ENCODE measurements at regions not wholly inside any gene's neighbourhood (a gene's known extent, or its start where the extent isn't known, plus 50 kb on each side); places are given as distances from the start of the nearest gene placed in this dataset.

DNA sequence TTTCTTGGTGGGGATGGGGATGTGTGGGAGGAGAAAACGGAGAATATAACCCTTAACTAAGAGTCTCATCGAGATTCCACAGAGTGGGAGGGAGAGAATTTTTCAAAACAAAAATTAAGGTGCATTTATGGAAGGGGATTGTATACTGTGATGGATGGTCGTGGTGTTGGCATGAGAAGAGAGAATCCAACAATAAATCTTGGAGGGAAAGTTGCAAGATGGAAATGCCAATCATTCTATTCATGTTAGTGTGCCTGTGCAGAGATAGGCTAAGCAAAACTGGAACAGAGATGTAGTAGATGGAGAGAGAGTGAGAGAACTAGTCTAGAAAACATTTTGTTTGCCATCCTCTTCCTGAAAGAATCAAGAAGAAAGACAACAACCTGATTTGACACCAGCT lies 613.1 kb downstream of the EBF1 start:
- H3K79me2 ChIP-seq: no peaks in the 10 kb centered on the region
- no peak overlapping the region for H3K4me3 ChIP-seq
- H2AFZ ChIP-seq: no peak overlapping the region
- no peak overlapping the region for H3K27ac ChIP-seq
- H3K4me1 ChIP-seq (ENCODE audit: insufficient read depth): peaks cover 26% of the 10 kb centered on the region
- TF ChIP-seq, protein P1, sequence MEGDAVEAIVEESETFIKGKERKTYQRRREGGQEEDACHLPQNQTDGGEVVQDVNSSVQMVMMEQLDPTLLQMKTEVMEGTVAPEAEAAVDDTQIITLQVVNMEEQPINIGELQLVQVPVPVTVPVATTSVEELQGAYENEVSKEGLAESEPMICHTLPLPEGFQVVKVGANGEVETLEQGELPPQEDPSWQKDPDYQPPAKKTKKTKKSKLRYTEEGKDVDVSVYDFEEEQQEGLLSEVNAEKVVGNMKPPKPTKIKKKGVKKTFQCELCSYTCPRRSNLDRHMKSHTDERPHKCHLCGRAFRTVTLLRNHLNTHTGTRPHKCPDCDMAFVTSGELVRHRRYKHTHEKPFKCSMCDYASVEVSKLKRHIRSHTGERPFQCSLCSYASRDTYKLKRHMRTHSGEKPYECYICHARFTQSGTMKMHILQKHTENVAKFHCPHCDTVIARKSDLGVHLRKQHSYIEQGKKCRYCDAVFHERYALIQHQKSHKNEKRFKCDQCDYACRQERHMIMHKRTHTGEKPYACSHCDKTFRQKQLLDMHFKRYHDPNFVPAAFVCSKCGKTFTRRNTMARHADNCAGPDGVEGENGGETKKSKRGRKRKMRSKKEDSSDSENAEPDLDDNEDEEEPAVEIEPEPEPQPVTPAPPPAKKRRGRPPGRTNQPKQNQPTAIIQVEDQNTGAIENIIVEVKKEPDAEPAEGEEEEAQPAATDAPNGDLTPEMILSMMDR (IDR thresholded peaks at IDR 0.05; ENCODE audit: poor library complexity): no peak
- TF ChIP-seq EZH2 (IDR thresholded peaks at IDR 0.05; ENCODE audit: borderline replicate concordance) (no peak), EZH2phosphoT487 (IDR thresholded peaks at IDR 0.05; ENCODE audit: low read depth, severe bottlenecking, unreplicated experiment) (no peak)
- no peaks in the 10 kb centered on the region for H3K9me3 ChIP-seq (ENCODE audit: low read depth)
- no peaks in the 10 kb centered on the region for H3K36me3 ChIP-seq (replicated peaks; ENCODE audit: insufficient read depth, low read depth)
- H3K4me2 ChIP-seq: no peak overlapping the region
- H3K9me2 ChIP-seq (replicated peaks; ENCODE audit: insufficient read depth): no peaks in the 10 kb centered on the region
- H3K27me3 ChIP-seq: no peaks in the 10 kb centered on the region
- 88% methylated on average over 3 of the region's 3 CpGs for WGBS (ENCODE audit: low lambda C conversion rate, missing lambda C conversion rate)
- no peak for DNase-seq (ENCODE audit: low spot score)
- no peaks in the 10 kb centered on the region for H4K20me1 ChIP-seq (ENCODE audit: insufficient read depth, poor library complexity, severe bottlenecking)

DNA sequence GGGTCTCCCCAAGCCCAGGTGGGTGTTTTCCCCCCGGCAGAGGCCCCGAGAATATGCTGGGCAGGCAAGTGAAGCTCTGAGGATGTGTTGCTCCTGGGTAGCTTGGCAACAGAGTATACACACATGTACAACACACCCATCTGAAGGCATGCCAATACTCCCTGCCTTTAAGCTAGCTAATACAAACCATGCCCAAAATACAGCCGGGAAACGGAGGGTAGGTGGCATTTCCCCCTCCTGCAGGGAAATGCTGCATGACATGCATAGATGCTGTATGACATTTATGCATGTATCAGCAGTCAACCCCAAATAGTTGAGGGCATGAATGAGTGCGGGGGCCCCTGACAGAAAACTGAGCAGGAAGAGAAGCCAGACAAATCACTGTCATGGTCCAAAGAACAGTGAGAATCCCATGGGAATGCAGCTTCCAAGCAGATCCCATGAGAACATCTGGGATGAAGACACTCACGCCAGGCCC lies 614.1 kb downstream of the EBF1 start:
- H3K27ac ChIP-seq: peak overlapping the region; percentile 61

DNA sequence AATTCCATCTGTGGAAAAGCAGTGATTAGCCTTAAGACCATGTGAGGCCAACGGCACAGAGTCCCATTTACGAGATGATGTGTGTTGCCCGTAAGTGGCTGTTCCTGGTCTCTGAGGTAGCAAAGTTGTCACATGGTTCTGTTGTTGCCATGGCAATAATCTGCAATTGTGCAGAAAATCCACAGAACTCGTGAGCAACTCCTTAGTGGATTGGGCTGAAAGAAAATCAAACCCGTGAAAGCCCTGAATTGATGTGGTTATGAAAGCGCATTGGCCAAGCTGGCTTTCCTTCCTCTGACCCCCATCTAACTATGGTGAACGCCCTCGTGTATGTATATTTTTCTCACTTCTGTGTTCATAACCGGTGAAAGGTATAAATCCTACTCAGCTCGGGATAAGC lies 614.7 kb downstream of the EBF1 start:
- Histone ChIP-seq H3K4me1 (ENCODE audit: insufficient read depth) (peaks cover 31% of the 10 kb centered on the region), H3K27me3 (no peaks in the 10 kb centered on the region), H3K4me2 (no peak overlapping the region), H4K20me1 (ENCODE audit: insufficient read depth, poor library complexity, severe bottlenecking) (no peaks in the 10 kb centered on the region), H3K27ac (peak overlapping the region; percentile 61), H3K9me2 (replicated peaks; ENCODE audit: insufficient read depth) (no peaks in the 10 kb centered on the region), H3K36me3 (replicated peaks; ENCODE audit: insufficient read depth, low read depth) (no peaks in the 10 kb centered on the region), H3K79me2 (no peaks in the 10 kb centered on the region), H2AFZ (no peak overlapping the region), H3K9me3 (ENCODE audit: low read depth) (no peaks in the 10 kb centered on the region), H3K4me3 (no peak overlapping the region)
- TF ChIP-seq EZH2 (IDR thresholded peaks at IDR 0.05; ENCODE audit: borderline replicate concordance): no peak
- DNase-seq (ENCODE audit: low spot score): no peak
- WGBS (ENCODE audit: low lambda C conversion rate, missing lambda C conversion rate): 80% methylated on average over 10 of the region's 10 CpGs

More for the DNA sequence above, 614.1 kb downstream of the EBF1 start:
- Histone ChIP-seq H3K79me2 (no peaks in the 10 kb centered on the region), H3K4me3 (no peak overlapping the region), H3K4me1 (ENCODE audit: insufficient read depth) (peaks cover 26% of the 10 kb centered on the region), H3K27me3 (no peaks in the 10 kb centered on the region), H3K9me3 (ENCODE audit: low read depth) (no peaks in the 10 kb centered on the region), H2AFZ (no peak overlapping the region), H4K20me1 (ENCODE audit: insufficient read depth, poor library complexity, severe bottlenecking) (no peaks in the 10 kb centered on the region), H3K4me2 (no peak overlapping the region), H3K36me3 (replicated peaks; ENCODE audit: insufficient read depth, low read depth) (no peaks in the 10 kb centered on the region), H3K9me2 (replicated peaks; ENCODE audit: insufficient read depth) (no peaks in the 10 kb centered on the region)
- peak; percentile 60 for DNase-seq (ENCODE audit: low spot score)
- TF ChIP-seq EZH2 (IDR thresholded peaks at IDR 0.05; ENCODE audit: borderline replicate concordance): no peak
- WGBS (ENCODE audit: low lambda C conversion rate, missing lambda C conversion rate): 86% methylated on average over 6 of the region's 6 CpGs

DNA sequence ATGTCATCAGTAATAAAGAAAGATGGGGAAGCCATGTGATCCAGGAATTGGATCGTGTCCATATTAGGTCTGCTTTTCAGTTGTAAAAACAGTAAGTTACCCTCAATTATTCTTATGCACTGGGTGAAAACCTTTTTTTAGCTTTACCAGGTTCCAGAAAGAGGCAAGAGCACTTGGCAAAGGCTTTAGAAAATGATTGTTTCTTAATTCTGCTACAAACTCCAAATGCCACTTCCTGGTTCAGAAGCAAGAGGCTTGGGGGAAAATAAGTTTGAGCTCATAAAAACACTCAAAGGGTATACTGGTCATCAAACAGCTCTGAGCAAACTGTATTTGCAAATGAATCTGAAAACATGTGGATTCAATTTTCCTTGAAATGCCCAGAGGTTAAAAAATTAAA lies 615.6 kb downstream of the EBF1 start:
- peak overlapping the region; percentile 46 for H3K4me2 ChIP-seq
- 63% methylated on average over 1 of the region's 1 CpG for WGBS (ENCODE audit: low lambda C conversion rate, missing lambda C conversion rate)
- H3K9me3 ChIP-seq (ENCODE audit: low read depth): no peaks in the 10 kb centered on the region
- no peaks in the 10 kb centered on the region for H4K20me1 ChIP-seq (ENCODE audit: insufficient read depth, poor library complexity, severe bottlenecking)
- H3K4me3 ChIP-seq: no peak overlapping the region
- peak; percentile 11 for DNase-seq (ENCODE audit: low spot score)
- H3K79me2 ChIP-seq: no peaks in the 10 kb centered on the region
- H3K27ac ChIP-seq: peak overlapping the region; percentile 61
- peaks cover 33% of the 10 kb centered on the region for H3K4me1 ChIP-seq (ENCODE audit: insufficient read depth)
- no peak overlapping the region for H2AFZ ChIP-seq
- no peaks in the 10 kb centered on the region for H3K27me3 ChIP-seq
- H3K9me2 ChIP-seq (replicated peaks; ENCODE audit: insufficient read depth): no peaks in the 10 kb centered on the region
- no peaks in the 10 kb centered on the region for H3K36me3 ChIP-seq (replicated peaks; ENCODE audit: insufficient read depth, low read depth)
- no peak for TF ChIP-seq EZH2 (IDR thresholded peaks at IDR 0.05; ENCODE audit: borderline replicate concordance)
- no peak for TF ChIP-seq EZH2phosphoT487 (IDR thresholded peaks at IDR 0.05; ENCODE audit: low read depth, severe bottlenecking, unreplicated experiment)
- TF ChIP-seq, protein P1 (IDR thresholded peaks at IDR 0.05; ENCODE audit: poor library complexity): no peak
